Body of pancreas (tissue), 4 donors: ENCODE measurements at regions not wholly inside any gene's neighbourhood (a gene's known extent, or its start where the extent isn't known, plus 50 kb on each side); places are given as distances from the start of the nearest gene placed in this dataset.

Experiments used
- ATAC-seq: fragments of 150-250 bp; one replicate; pipeline ENCODE4 v1.9.1; 2016
- DNase-seq, 4 donors: peaks; one replicate each; pipeline ENCODE4 v3.0.0-alpha.2; 2019
- H3K27ac ChIP-seq, 4 donors: fragments of 200-600 bp; sonication (generic); 1 replicate in 3 of 4; 2 replicates in 1 of 4; pipeline versions ENCODE4 v1.5.1 to v1.6.1; 2016 to 2019; ENCODE audit warnings: mild to moderate bottlenecking in 1 of 4, mixed read lengths in 1 of 4, moderate library complexity in 1 of 4
- H3K27me3 ChIP-seq, 2 donors: fragments of 200-600 bp; sonication (generic); one replicate each; pipeline ENCODE4 v1.6.0; 2016; ENCODE audit warnings: mild to moderate bottlenecking in 1 of 2
- H3K36me3 ChIP-seq, 2 donors: fragments of 200-600 bp; sonication (generic); replicated peaks in 1 of 2; 2 replicates each; pipeline ENCODE4 v1.5.1; 2016; ENCODE audit warnings: low read depth in 2 of 2; ENCODE audit not compliant: insufficient read depth in 1 of 2
- H3K4me1 ChIP-seq: fragments of 200-600 bp; sonication (generic); one replicate; pipeline ENCODE4 v1.6.0; 2016
- H3K4me3 ChIP-seq, 2 donors: fragments of 200-600 bp; sonication (generic); 1 replicate in 1 of 2; 2 replicates in 1 of 2; pipeline ENCODE4 v1.5.1; 2016 to 2019
- H3K9me3 ChIP-seq, 3 donors: fragments of 200-600 bp; sonication (generic); 1 replicate in 2 of 3; 2 replicates in 1 of 3; pipeline ENCODE4 v1.5.1; 2016
- POLR2A ChIP-seq, 3 donors: fragments of 450-650 bp; IDR thresholded peaks; one replicate each; pipeline ENCODE4 v1.6.1; 2016; ENCODE audit warnings: antibody characterized with exemption in 3 of 3, mild to moderate bottlenecking in 2 of 3
- WGBS, 2 donors: methylation state at CpG; one replicate each; pipeline ENCODE4 v1.1.5; 2017; 5-methylcytosine and 5-hydroxymethylcytosine counted together
- intact Hi-C: fragments of 100-400 bp; cut with DNase I; formaldehyde crosslinking; loops from one replicate; pipeline ENCODE4 v1.15.1; 2023
- TF ChIP-seq, protein P1 (sequence below), 7 experiments: fragments of 450-650 bp in 4 of 7; fragments of 200-600 bp in 3 of 7; sonication (generic) in 3 of 7; IDR thresholded peaks; one replicate each; pipeline ENCODE4 v1.5.1; 2016 to 2019; ENCODE audit warnings: antibody characterized with exemption in 7 of 7

DNA sequence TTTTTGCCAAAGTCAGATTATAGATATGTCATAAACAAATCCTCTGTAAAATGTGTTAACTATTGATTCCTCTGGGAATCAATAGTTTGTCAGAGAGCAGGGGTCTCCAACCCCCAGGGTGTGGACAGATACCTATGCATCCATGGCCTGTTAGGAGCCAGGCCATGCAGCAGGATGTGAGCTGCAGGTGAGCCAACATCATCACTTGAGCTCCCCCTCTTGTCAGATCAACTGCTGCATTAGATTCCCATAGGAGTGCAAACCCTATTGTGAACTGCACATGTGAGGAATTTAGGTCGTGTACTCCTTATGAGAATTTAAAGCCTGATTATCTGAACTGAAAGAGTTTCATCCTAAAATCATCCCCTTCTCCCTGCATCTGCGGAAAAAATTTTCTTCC lies 1365.4 kb downstream of the ARAP2 start:
- Histone ChIP-seq H3K27ac (no peak overlapping the region), H3K4me3 (no peak overlapping the region), H3K27me3 (no peaks in the 10 kb centered on the region), H3K36me3 (no peaks in the 10 kb centered on the region), H3K4me1 (no peaks in the 10 kb centered on the region), H3K9me3 (no peaks in the 10 kb centered on the region)
- intact Hi-C loops, result no loop called here
- WGBS, 2 donors, result 53 to 60% methylated on average over 2 of the region's 2 CpGs
- DNase-seq, result no peak
- TF ChIP-seq, protein P1, sequence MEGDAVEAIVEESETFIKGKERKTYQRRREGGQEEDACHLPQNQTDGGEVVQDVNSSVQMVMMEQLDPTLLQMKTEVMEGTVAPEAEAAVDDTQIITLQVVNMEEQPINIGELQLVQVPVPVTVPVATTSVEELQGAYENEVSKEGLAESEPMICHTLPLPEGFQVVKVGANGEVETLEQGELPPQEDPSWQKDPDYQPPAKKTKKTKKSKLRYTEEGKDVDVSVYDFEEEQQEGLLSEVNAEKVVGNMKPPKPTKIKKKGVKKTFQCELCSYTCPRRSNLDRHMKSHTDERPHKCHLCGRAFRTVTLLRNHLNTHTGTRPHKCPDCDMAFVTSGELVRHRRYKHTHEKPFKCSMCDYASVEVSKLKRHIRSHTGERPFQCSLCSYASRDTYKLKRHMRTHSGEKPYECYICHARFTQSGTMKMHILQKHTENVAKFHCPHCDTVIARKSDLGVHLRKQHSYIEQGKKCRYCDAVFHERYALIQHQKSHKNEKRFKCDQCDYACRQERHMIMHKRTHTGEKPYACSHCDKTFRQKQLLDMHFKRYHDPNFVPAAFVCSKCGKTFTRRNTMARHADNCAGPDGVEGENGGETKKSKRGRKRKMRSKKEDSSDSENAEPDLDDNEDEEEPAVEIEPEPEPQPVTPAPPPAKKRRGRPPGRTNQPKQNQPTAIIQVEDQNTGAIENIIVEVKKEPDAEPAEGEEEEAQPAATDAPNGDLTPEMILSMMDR (IDR thresholded peaks at IDR 0.05), result no peak
- no peak for TF ChIP-seq POLR2A (IDR thresholded peaks at IDR 0.05)
- ATAC-seq, result no peak

DNA sequence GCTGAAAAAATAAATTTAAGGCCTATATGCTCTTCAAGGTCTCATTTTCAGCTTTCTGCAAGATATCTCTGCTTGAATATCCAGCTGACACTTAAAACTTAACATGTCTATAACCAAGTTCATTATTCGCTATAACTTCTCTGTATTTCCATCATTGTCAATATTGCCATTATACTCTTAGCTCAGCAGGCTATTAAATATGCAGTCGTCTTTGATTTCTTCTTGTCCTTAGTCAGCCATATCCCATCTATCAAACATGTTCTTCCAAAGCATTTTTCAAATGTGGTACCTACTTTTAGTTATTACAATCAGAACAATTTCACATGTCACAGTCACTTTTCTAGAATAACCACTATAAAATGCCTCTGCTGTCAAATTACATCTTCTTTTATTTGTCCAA lies 1364.1 kb downstream of the ARAP2 start:
- WGBS, 2 donors, result 48 to 66% methylated on average over 2 of the region's 2 CpGs
- Histone ChIP-seq H3K27me3 (no peaks in the 10 kb centered on the region), H3K4me3 (no peak overlapping the region), H3K9me3 (no peaks in the 10 kb centered on the region), H3K4me1 (no peaks in the 10 kb centered on the region), H3K36me3 (no peaks in the 10 kb centered on the region), H3K27ac (no peak overlapping the region)
- intact Hi-C loops, result no loop called here
- no peak for ATAC-seq
- DNase-seq, result no peak
- no peak for TF ChIP-seq POLR2A (IDR thresholded peaks at IDR 0.05)
- TF ChIP-seq, protein P1 (IDR thresholded peaks at IDR 0.05), result no peak

DNA sequence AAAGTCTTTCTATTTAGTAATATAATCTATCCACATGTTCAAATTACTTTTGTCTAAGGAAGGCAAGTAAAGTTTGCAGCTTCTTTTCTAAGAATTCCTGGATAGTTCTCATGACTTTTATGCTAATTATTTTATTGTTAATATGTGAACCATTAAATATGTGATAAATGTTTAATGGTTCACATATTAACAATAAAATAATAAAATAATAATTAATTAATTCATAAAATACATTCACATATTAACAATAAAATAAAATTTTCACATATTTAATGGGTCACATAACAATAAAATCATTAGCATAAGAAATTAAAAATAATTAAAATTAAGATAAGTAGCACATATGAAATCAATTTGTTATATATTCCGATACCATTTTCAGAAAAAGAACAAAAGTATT lies 1352.4 kb downstream of the ARAP2 start:
- 79 to 97% methylated on average over 1 of the region's 1 CpG for WGBS, 2 donors
- intact Hi-C loops, result no loop called here
- Histone ChIP-seq H3K27ac (no peak overlapping the region), H3K4me1 (no peaks in the 10 kb centered on the region), H3K36me3 (no peaks in the 10 kb centered on the region), H3K9me3 (no peaks in the 10 kb centered on the region), H3K27me3 (no peaks in the 10 kb centered on the region), H3K4me3 (no peak overlapping the region)
- no peak for DNase-seq
- no peak for ATAC-seq
- TF ChIP-seq, protein P1 (IDR thresholded peaks at IDR 0.05), result no peak
- no peak for TF ChIP-seq POLR2A (IDR thresholded peaks at IDR 0.05)

DNA sequence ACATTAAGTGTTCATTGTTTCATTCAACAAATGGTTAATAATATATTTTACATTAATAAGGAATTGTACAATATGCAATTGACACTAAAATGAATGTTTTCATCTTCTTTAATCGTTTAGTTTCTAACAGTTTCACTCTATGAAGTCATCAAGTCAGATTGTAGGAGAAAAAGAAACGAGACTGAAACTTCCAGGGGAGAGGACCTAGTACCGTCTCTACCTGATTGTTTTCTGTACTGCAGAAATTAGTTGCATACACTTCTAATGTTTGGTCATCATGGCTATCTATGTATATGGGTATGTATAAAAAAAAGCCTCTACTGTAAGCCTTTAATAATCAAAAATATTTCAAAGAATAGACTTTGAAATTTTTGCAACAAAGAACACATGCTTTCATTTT lies 1350.9 kb downstream of the ARAP2 start:
- Histone ChIP-seq H3K4me1 (no peaks in the 10 kb centered on the region), H3K36me3 (no peaks in the 10 kb centered on the region), H3K27me3 (no peaks in the 10 kb centered on the region), H3K9me3 (no peaks in the 10 kb centered on the region), H3K27ac (no peak overlapping the region), H3K4me3 (no peak overlapping the region)
- intact Hi-C loops, result no loop called here
- no peak for TF ChIP-seq POLR2A (IDR thresholded peaks at IDR 0.05)
- TF ChIP-seq, protein P1 (IDR thresholded peaks at IDR 0.05), result no peak
- DNase-seq (no peak), ATAC-seq (no peak)
- 47 to 55% methylated on average over 3 of the region's 3 CpGs for WGBS, 2 donors

DNA sequence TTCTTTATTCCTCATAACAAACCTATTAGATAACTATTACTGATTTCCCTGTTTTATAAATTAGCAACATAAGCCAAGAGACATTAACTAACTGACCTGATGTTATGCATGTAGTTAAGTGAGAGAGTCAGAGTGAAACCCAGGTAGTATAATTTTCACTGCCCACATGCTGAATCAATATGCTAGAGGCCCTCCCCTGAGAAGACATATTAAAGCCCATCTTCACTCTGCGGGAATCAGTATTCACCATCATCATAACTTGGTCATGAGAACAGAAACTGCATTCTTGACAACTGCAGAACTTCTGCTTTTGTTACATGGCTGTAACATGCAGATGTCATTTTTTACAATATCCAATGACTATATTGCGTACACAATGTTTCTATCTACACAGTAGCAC lies 1324.3 kb downstream of the ARAP2 start:
- H3K27me3 ChIP-seq, result no peaks in the 10 kb centered on the region
- DNase-seq, result no peak
- no peaks in the 10 kb centered on the region for H3K36me3 ChIP-seq
- H3K9me3 ChIP-seq, result no peaks in the 10 kb centered on the region
- no peak overlapping the region for H3K4me3 ChIP-seq
- no peak overlapping the region for H3K27ac ChIP-seq
- WGBS, 2 donors, result 69 to 71% methylated on average over 2 of the region's 2 CpGs
- intact Hi-C loops, result no loop called here
- no peak for TF ChIP-seq POLR2A (IDR thresholded peaks at IDR 0.05)
- TF ChIP-seq, protein P1 (IDR thresholded peaks at IDR 0.05), result no peak
- no peak for ATAC-seq
- no peaks in the 10 kb centered on the region for H3K4me1 ChIP-seq
